ENCODE measurements at regions not wholly inside any gene's neighbourhood (a gene's known extent, or its start where the extent isn't known, plus 50 kb on each side); places are given as distances from the start of the nearest gene placed in this dataset.
"Not testable (repeated sequence)": the region's sequence is repeated elsewhere in the genome, so short reads cannot be mapped to it uniquely, and the experiment has no call there.

DNA sequence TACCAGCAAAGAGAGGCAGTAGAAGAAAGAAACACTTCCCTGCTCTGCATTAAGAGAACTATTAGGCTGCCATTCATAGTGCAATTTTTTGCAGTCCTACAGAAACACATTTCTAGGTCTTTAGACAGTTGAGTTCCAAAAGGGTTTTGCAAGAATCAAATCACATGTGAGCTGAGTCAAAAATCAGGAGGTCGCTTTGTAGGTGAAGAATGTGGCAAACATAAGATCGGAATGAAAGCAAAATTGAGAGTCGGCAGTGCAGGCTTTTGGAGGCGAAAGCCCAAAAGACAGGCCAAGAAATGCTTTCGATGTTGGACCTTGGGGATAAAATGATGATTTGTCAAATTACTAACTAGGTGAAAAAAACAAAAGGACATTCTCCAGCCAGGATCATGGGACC lies 213.5 kb upstream of the NRIP1 start:
- DNase-seq (ENCODE audit: low spot score) = no peak

DNA sequence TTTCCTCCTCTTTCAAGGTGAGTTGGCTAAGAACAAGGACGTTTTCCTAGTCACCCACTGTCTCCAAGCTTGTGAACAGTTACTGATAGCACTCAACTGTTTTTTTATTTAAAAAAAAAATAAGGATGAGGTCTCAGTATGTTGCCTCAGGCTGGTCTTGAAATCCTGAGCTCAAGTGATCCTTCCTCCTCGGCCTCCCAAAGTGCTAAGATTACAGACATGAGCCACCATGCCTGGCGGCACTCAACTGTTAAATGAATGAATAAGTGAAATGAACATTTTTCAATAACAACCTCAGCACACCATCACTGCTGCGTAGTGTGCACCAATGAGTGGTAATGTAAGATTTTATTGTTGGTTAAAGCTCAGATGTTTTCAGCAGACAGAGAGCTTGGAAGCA lies 214.1 kb upstream of the NRIP1 start:
- no peak for DNase-seq (ENCODE audit: low spot score)

DNA sequence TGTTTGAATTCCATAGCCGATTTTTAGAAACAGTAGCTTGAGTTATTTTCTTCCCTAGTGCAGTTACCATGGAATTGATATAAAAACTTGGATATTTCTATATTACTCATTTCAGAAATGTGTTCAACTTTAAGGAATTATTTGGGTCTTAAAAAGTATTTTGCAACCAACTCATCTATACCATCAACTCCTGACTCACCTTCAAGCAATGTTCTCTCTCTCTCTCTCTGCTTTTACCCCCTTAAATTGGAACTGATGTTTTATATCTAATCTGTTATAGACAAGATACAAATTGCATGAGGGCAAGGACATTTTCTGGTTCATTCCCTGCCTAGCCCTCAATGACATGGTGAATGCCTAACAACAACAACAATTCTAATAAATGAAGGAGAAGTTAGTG lies 214.7 kb upstream of the NRIP1 start:
- no peak for DNase-seq (ENCODE audit: low spot score)

DNA sequence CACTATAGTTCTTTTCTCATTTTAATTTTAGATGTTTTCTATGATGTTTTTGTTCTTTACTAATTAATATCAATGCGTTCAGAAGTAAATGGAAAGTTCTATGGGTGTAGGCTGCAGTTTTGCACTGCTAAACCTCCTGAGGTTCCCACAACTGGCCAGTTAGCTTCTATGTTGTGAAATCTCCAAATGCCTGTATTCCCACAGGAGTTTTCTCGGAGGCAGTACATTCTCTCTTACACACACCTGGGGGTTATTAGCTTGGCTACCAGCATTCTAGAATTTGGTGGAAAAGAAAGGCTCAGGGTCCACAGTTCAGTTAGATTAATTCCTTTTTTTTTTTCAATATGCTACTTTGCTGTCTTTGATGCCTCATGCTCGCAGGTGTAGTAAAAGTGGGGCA lies 216.9 kb upstream of the NRIP1 start:
- DNase-seq (ENCODE audit: low spot score) = no peak

DNA sequence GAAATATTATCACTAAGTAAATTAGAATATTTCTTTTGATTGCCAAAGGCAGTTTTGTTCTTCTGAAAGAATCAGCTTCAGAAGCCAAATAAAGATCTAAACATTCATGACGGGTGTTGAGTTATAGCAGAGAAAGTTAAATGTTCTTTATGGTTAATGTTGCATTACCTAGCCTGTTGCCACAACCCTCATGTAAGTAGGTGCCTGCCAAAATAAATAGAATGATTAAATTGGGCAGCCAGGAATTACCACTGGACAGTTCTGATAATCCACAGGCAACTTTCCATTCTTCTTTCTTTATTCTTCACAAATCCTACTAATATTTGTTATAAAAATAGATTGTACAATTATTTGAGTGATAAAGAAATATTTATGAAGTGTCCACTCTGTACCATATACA lies 217.9 kb upstream of the NRIP1 start:
- DNase-seq (ENCODE audit: low spot score) = no peak

DNA sequence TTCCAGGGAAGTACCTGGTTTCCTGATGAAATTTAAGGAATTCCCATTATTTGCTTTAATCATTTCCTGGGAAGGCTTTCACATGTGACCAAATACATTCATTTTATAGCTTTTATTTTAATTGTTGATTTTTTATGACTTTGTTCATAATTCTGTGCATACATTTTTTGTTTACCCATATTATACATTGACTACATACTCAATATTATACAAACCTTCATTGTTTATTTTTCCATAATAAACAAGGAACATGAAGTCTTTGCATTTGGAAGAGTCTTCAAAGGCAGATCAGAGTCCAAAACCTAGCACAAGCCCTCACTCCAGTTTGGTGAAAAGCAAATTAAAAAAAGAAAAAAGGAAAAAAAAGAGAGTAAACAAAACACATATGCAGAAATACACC lies 218.3 kb upstream of the NRIP1 start:
- DNase-seq (ENCODE audit: low spot score) = no peak

DNA sequence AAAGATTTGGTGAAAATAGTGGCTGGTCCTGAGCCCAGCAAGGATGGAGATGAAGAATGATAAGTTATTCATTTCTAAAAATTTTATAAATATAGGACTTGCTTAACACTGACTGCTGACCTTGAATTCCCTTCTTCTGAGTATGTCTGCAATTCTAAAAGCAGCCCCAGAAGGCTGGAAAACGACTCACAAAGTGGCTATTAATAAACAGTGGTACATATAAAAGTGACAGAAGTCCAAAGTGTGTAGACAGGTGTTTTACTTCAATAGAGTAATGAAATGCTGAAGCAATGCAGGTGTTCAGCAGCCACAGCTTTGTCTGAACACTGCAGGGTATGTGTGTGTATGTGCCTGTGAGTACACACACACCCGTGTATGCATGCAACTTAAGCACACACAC lies 219.0 kb upstream of the NRIP1 start:
- no peak for DNase-seq (ENCODE audit: low spot score)

DNA sequence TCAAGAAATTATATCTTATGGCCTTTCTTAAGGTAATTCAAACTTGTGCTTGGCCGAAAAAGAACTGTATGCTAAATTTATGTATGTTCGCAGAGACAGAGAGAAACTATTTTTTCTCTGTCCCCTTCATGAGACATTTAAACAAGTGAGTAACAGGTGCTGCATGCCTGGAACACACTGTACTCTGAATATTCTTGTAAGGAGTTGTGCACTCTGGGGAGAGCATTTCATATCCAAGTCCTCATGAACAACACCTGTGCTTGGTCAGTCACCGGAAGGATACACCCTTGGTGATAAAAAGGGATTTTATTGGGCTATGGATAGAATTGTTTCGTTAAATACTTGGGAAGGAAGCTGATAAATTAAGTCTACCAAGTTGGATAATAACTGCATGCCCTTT lies 220.8 kb upstream of the NRIP1 start:
- DNase-seq (ENCODE audit: low spot score) = no peak

DNA sequence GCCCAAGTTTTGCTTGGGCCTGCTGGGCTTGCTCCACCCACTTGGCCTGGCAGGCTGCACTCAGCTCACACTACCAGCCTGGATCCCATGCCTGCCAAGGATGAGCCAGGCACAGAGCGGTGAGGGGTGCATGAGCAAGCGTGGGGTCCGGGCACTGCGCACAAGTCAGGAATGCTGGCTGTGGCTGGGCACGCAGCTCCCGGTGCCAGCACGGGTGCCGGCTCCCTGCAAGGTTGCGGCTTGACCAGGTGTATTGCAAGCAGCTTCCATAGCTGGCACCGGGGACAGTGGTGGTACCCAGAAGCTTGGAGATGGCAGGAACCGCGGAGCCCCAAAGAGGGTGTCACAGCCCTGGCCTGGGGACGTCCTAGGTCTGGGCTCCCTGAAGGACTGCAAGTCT lies 224.4 kb upstream of the NRIP1 start:
- DNase-seq (ENCODE audit: low spot score) = no peak

DNA sequence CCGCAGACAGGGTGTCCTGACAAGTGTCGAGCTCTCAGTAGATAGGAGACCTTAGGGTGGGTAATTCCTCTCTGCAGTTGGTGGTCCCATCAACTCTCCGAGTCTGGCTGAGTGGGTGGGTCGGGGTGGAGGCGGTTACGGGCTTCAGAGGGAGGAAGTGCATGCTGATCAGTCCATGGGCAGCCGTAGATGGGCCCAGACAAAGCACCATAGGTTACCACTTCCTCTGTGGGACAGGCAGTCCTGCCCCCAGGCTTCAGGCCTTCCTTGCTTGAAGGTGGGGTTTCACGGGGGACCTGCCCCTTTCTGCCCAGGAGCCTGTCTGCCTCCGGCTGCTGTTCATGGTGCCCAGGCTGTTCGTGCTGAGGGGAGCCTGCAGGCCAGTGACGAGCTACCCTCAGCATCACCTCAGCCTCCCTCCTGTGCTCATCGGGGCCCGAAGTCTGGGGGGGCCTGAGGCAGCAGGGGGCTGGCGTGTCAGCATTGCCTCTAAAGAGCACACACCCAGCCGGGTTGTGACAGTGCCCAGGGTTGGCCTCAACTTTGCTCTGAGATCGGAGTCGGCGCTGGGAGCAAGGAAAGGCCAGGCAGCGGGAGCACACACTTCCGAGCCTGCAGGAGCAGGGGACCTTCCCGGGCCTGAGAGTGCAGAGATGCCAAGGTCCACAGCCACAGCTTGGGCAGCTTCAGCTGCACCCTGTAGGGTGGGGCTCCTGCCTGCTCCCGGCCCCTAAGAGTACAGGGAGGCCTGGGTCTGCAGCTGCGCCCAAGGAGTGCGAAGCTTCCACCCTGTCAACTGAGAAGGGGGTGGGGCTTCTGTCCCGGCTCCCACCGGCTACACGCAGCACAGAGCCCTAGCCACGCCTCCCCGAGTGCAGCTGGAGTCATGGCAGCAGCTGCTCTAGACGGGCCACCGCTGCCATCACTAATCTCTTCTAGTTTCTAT lies 225.4 kb upstream of the NRIP1 start:
- peak; percentile 70 for DNase-seq (ENCODE audit: low spot score)

DNA sequence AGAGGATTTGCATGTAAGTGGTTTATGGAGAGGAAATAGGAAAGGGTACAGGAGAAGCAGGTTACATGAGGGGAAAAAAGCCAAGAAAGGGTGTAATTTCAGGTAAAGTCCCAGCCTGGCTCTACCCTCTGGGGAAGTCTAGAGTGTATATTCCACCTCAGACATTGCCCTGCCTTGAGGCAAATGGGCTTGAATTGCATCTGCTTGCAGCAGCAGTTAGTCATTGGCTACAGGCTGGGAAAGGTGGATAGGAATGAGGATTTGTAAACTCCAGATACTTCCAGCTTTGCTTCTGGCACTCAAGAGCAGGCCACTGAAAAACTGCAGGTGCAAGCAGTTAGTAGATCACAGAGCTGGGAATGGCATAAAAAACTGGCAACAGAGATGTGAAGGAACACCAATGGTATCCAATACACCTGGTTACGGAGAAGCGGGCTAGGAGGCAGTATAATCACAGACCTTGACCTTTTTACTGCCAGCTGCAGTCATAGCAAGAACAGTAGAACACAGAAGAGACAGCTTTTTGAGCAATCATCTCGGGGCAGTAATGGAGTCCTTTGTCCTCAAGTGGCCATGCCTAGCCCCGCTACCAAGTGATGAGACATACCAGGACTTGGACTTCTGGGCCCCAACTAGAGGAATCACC lies 226.9 kb upstream of the NRIP1 start:
- DNase-seq (ENCODE audit: low spot score) = no peak

DNA sequence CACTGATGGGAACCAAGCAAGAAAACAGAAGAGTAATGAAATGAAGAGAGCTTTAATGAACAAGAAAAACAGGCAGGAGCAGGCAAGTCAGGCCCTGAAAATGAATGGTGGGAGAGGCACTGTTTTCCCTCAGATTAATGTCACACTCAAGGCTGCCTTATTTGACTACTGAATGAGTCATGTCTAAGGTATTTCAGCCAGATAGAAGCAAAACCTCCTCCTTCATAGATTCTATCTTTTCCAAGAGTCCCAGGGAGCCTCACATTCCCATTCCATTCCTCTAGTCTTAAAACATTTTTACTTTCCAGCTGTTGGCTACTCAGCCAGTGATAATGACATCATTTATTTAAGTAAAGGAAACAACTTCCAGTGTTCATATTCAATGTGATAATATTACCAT lies 228.4 kb upstream of the NRIP1 start:
- DNase-seq (ENCODE audit: low spot score) = no peak

DNA sequence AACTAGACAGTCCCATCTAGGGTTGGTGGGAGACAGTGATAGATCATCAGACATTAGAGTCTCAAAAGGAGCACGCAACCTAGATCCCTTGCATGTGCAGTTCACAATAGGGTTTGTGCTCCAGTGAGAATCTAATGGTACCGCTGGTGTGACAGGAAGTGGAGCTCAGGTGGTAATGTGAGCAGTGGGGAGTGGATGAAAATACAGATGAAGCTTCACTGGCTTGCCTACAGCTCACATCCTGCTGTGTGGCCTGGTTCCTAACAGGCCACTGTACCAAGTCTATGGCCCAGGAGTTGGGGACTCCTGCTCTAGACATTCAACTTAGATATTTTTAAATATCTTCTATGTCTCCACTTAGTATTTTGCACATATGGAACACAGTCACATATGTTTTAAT lies 231.1 kb upstream of the NRIP1 start:
- no peak for DNase-seq (ENCODE audit: low spot score)

DNA sequence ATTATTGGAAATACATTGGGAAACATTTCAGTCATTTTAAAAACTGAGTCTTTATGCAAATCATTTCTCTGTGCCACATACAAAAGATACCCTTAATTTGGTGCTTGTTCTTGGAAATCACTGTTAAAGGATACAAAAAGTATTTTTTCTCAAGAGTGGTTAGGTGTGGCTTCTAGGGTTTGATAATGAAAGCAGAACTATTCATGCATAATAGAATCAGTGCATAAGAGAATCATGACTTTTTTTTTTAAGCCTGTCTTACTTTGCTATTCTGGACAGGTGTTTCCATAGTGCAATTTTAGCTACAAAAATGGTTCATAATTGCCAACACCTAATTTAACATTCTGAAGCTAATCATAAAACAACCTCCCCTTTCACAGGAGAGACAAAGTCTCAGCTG lies 233.0 kb upstream of the NRIP1 start:
- DNase-seq (ENCODE audit: low spot score) = no peak

DNA sequence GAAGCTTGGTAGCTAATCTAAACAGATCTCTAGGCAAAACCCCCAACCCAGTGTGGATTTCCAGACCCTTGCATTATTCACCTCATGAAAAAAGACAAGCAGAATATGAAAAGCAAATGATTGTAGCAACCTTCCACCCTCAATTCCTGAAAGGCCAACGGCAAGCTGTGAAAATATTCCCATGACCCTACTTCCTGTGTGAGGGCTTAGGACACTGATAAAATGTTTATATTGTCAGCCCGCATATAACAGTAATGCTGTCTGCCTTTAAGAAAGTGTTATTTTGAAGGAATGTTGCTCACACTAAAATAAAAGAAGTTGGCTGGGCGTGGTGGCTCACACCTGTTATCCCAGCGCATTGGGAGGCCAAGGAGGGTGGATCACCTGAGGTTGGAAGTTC lies 233.5 kb upstream of the NRIP1 start:
- DNase-seq (ENCODE audit: low spot score) = no peak

DNA sequence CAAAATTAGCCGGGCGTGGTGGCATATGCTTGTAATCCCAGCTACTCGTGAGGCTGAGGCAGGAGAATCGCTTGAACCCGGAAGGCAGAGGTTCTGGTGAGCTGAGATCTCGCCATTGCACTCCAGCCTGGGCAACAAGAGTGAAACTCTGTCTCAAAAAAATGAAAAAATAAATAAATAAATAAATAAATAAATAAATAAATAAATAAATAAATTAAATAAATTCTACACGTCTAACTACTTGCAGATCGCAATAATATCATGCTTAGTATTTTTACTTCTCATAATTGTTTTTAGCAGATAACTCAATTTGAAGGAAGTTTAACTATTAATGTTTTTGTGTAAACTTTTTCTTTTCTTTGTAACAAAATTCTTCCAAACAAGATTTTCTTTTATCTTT lies 234.0 kb upstream of the NRIP1 start:
- DNase-seq (ENCODE audit: low spot score) = not testable (repeated sequence)

DNA sequence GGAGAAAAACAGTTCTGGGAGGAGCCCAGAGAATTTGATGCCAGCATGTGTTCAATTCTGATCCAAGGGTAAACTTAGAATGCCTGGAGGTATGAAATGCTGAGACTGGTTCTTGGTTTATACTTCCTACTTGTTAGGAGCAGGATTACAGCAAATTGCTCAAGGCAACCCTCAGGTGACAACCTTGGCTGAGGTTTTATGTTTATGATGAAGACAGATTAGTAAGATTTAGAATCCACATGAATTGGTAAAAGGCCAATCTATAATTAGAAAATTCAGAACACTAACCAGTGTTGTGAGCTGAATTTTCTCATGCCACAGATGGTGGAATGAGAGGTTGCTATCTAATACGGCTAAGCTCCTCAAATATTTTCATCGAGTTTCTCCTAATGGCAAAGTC lies 235.3 kb upstream of the NRIP1 start:
- DNase-seq (ENCODE audit: low spot score) = no peak

DNA sequence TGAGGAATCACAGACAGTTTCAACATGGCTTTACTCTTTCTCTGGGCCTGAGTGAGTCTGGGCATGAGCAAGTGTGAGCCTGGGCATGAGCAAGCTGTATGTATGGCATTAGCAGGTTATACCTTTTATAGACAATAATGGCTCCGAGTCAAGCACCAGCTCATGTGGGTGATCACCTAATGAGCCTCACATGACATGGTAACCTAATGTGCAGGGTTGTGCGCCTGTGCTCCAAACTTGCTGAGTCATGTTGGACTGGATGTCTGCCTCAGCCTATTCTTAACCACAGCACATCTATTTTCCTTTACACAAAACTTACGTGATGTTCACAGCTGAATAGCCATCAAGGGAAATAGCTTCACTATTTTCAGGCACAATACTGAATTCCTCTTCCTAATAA lies 236.2 kb upstream of the NRIP1 start:
- no peak for DNase-seq (ENCODE audit: low spot score)

DNA sequence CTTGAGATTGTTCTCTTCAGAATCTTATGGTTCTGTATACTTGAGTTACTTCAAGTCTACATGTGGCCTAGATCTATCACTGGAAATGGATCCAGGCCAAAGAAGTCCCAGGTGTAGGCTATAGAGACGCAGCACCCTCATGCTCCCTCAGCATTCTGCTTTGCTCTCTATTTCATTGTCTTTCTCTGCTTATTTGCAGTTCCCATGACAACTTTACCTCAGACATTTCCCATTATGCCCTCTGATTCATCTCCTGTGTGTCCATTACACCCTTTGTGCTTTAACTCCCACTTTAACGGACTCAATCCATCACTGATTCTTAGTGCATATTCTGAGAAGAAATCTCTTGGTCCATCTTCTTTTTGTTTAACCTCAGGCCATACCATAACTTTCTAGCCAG lies 236.9 kb upstream of the NRIP1 start:
- no peak for DNase-seq (ENCODE audit: low spot score)

DNA sequence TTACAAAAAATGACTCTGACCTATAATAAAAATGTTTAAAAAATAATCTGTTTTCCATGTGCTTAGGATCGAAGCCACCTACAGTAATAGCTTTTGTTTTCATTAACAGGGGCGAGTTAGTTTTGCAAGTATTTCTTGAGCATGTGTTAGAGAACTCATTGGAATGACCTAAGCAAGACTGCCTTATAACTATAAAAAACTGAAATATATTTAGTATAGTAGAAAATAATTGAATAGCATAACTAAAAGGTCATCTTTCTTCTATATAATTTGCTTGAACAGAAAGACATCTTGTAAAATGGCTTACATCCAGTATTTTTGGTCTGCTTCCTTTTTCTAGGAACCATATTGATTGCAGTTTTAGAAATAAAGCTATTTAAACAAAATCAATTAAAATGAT lies 241.5 kb upstream of the NRIP1 start:
- DNase-seq (ENCODE audit: low spot score) = no peak

DNA sequence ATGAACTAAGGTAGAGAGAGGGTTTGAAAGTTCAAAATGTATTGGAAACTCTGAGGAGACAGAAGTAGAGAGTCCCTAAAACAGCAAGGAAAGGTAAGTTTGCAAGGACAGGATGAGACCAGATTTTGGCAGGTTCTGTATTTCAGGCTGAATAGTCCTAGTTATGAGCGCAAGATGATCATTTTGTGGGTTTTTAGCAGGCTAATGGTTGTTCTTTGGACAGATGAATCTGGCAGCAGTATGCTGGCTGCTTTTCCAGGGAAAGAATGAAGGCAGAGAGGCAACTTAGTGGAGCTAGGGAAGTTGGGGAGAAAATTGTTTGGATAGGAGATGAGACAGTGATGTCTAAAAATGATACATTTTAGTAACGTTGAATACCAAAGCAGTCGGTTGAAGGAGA lies 243.5 kb upstream of the NRIP1 start:
- DNase-seq (ENCODE audit: low spot score) = no peak

DNA sequence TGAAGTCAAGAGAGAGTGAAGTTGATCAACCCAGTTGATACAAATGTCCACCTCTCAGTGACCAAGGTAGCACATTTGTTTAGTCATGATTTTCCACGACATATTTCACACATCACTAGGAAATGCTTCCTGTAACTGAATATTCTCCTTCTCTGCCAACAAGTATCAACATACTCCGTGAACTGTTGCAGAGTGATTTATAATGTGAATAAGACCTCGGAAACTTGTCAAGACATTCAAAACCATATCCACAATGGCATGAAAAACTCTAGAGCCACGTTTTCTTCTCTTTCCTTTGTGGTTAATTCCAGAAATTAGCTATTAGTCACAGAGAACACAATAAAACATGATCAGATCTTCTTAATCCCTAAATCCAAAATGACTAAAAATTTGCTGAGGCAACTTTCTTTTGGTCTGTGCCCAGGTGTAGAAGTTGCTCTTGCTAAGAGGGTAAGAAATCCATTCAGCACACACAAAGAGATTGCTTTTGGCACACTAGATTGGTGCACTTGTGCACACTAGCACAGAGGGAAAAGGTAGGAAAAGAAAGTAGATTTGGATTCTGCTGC lies 244.3 kb upstream of the NRIP1 start:
- no peak for DNase-seq (ENCODE audit: low spot score)

DNA sequence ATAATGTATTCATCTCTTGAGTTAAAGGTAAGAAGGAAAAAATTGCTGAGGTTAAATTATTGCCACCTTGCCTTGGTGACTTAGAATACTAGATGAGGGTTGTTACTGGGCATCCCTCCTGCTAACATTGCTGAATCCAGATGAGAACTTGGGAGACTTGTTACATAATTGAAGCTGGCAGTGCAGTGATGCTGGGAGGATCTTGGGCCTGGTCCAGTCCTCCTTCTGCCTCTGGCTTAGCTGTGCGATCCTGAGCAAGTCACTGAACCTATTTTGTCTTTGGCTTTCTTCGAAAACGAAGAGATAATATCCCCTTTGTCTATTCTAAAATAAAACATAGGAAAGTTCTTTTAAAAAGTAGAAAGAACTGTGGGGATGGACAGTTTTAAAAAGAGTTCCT lies 244.9 kb upstream of the NRIP1 start:
- no peak for DNase-seq (ENCODE audit: low spot score)

DNA sequence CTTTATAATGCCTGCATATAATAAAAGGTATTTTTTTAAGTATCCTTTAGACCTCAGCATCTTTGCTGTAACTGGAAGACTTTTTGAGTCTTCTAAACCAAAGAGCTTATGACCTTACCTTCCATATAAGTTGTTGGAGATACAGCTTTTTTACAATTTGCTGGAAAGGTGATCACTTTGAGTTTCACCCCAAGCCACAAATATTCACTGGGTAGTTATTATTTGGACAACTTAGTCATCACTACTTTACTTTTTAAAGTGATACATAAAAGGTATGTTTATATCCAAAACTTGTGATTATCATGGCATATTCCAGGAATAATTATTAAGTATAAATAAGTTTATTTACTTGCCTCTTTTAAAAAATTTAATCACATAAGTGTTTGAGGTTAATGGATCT lies 246.7 kb upstream of the NRIP1 start:
- DNase-seq (ENCODE audit: low spot score) = no peak
